T-cell (primary cell): ENCODE measurements at regions not wholly inside any gene's neighbourhood (a gene's known extent, or its start where the extent isn't known, plus 50 kb on each side); places are given as distances from the start of the nearest gene placed in this dataset.
A peak's percentile ranks its signal among the peaks of the same experiment; 100 is the strongest.

ENCODE experiments used
- ATAC-seq, 4 experiments: fragments of 200-7000 bp in 3 of 4; fragments of 150-1000 bp in 1 of 4; cut with Tn5 transposase; replicated peaks in 1 of 4; 1 replicate in 3 of 4; 2 replicates in 1 of 4; pipeline ENCODE4 v1.10.0; 2021; ENCODE audit warnings: moderate library complexity in 3 of 4, mild to moderate bottlenecking in 2 of 4, moderate number of reproducible peaks in 1 of 4
- CTCF ChIA-PET, 2 donors: fragments of 300-600 bp; sonication (Branson Sonifier 250); formaldehyde crosslinking; loops; one replicate each; lab custom pipeline; 2022; ENCODE audit warnings: antibody characterized with exemption in 2 of 2; lab: Charles Lee
- POLR2A ChIA-PET, 2 donors: fragments of 300-600 bp; sonication (Branson Sonifier 250); formaldehyde crosslinking; loops; one replicate each; lab custom pipeline; 2022; ENCODE audit warnings: antibody characterized with exemption in 2 of 2; lab: Charles Lee
- DNase-seq, 35 experiments: peaks; one replicate each; pipeline versions ENCODE4 v3.0.0 to v3.0.0-alpha.2; 2013 to 2023
- H3K27ac ChIP-seq: one replicate; pipeline ENCODE4 v1.5.1; 2013; ENCODE audit warnings: low read length
- H3K27me3 ChIP-seq, 2 experiments: replicated peaks in 1 of 2; 1 replicate in 1 of 2; 2 replicates in 1 of 2; pipeline versions ENCODE4 v1.6.1 to v1.7.0; 2013; ENCODE audit warnings: low read length in 1 of 2, mixed read lengths in 1 of 2; ENCODE audit not compliant: control insufficient read depth in 2 of 2, insufficient read depth in 2 of 2; ENCODE audit errors: extremely low read depth in 1 of 2
- H3K36me3 ChIP-seq, 2 donors: 1 replicate in 1 of 2; 2 replicates in 1 of 2; pipeline versions ENCODE4 v1.6.1 to v1.7.0; 2013; ENCODE audit warnings: low read length in 1 of 2; ENCODE audit not compliant: control insufficient read depth in 2 of 2, insufficient read depth in 1 of 2; ENCODE audit errors: extremely low read depth in 1 of 2
- H3K4me1 ChIP-seq, 2 experiments: 1 replicate in 1 of 2; 2 replicates in 1 of 2; pipeline versions ENCODE4 v1.6.1 to v1.7.0; 2013; ENCODE audit warnings: low read length in 2 of 2, mixed read lengths in 1 of 2; ENCODE audit not compliant: insufficient read depth in 2 of 2, control insufficient read depth in 1 of 2; ENCODE audit errors: extremely low read depth in 1 of 2
- H3K4me3 ChIP-seq, 2 donors: 1 replicate in 1 of 2; 2 replicates in 1 of 2; pipeline versions ENCODE4 v1.5.1 to v1.7.0; 2013; ENCODE audit warnings: mild to moderate bottlenecking in 2 of 2, low read length in 1 of 2, moderate library complexity in 1 of 2; ENCODE audit not compliant: control insufficient read depth in 1 of 2; ENCODE audit errors: extremely low read depth in 1 of 2
- H3K9me3 ChIP-seq: 2 replicates; pipeline ENCODE4 v1.7.0; 2013
- H3K27ac Mint-ChIP-seq, 2 donors: one replicate each; pipeline ENCODE4 v1.8.0; 2020 to 2021; ENCODE audit warnings: mild to moderate bottlenecking in 2 of 2, mixed read lengths in 2 of 2
- H3K27me3 Mint-ChIP-seq, 2 donors: one replicate each; pipeline ENCODE4 v1.8.0; 2021 to 2022; ENCODE audit warnings: mixed read lengths in 2 of 2
- H3K36me3 Mint-ChIP-seq: one replicate; pipeline ENCODE4 v1.8.0; 2021; ENCODE audit warnings: mixed read lengths
- H3K4me1 Mint-ChIP-seq, 3 donors: one replicate each; pipeline ENCODE4 v1.8.0; 2020 to 2022; ENCODE audit warnings: mixed read lengths in 3 of 3, mild to moderate bottlenecking in 1 of 3
- H3K4me3 Mint-ChIP-seq, 3 donors: one replicate each; pipeline ENCODE4 v1.8.0; 2020 to 2022; ENCODE audit warnings: mild to moderate bottlenecking in 3 of 3, mixed read lengths in 3 of 3, moderate library complexity in 3 of 3
- H3K9me3 Mint-ChIP-seq, 3 donors: one replicate each; pipeline ENCODE4 v1.8.0; 2020 to 2022; ENCODE audit warnings: mixed read lengths in 3 of 3
- WGBS: methylation state at CpG from one replicate; pipeline ENCODE4 v1.1.5; 2013; ENCODE audit warnings: missing lambda C conversion rate; ENCODE audit not compliant: insufficient coverage; 5-methylcytosine and 5-hydroxymethylcytosine counted together

DNA sequence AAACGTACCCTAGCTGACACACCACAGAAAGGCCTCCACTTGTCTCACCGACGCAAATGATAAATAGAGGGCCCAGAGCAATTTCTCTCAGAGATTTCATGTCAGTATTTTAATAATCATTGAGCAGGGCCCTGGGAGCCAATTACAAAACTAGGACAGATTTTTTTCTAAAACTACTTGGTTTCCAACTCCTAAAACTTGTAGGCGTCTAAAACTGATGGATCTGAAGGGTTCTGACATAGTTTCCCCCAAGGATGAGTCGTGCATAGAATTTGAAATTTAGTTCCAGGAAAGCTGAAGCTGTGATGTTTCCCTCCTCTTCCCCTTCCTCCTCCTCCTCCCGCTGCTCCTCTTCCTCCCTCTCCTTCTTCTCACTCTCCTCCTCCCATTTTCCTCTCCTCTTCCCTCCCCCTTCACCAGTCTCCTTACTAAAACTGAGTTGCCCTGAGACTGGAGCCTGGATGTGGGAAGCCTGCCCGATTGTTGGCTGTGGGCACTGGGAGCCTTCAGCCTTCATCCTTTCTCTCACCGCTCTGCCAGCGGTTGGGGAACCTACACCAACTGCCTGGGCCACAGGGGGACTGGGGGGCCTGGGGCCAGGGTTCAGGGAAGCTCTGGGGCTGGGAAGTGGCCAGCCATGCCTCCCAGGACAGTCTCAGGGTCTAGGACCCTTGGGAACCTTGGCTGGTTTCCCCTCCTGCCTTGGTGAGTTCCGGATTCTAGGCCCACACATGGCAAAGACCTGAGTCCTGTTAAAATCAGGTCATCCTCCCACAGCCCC lies 73.9 kb upstream of the SLC6A11 start:
- H3K27ac ChIP-seq, result no peak overlapping the region
- Mint-ChIP-seq H3K27ac (no peak overlapping the region), H3K27me3 (peaks cover 41 to 59% of the 10 kb centered on the region in 2 donors), H3K4me3 (no peak overlapping the region), H3K4me1 (peaks cover 9 to 16% (median 15%) of the 10 kb centered on the region in 3 donors), H3K36me3 (no peaks in the 10 kb centered on the region), H3K9me3 (no peaks in the 10 kb centered on the region)
- peaks cover 0 to 9% of the 10 kb centered on the region in 2 experiments for H3K4me1 ChIP-seq
- POLR2A ChIA-PET, result no interaction called here
- H3K4me3 ChIP-seq, result no peak overlapping the region
- whole genome bisulfite sequencing, result 70% methylated on average over 9 of the region's 10 CpGs
- no peak for ATAC-seq
- H3K36me3 ChIP-seq, result no peaks in the 10 kb centered on the region
- DNase-seq, result no peak
- H3K9me3 ChIP-seq, result no peaks in the 10 kb centered on the region
- H3K27me3 ChIP-seq, result peaks cover 9 to 51% of the 10 kb centered on the region in 2 experiments
- CTCF ChIA-PET, result interaction anchor here in 1 of 2 donors (1.0 to 2.5 kb wide), 2 partner anchors 397 kb away, joined by 3 to 9 read pairs; no protein-coding TSS in a partner anchor

DNA sequence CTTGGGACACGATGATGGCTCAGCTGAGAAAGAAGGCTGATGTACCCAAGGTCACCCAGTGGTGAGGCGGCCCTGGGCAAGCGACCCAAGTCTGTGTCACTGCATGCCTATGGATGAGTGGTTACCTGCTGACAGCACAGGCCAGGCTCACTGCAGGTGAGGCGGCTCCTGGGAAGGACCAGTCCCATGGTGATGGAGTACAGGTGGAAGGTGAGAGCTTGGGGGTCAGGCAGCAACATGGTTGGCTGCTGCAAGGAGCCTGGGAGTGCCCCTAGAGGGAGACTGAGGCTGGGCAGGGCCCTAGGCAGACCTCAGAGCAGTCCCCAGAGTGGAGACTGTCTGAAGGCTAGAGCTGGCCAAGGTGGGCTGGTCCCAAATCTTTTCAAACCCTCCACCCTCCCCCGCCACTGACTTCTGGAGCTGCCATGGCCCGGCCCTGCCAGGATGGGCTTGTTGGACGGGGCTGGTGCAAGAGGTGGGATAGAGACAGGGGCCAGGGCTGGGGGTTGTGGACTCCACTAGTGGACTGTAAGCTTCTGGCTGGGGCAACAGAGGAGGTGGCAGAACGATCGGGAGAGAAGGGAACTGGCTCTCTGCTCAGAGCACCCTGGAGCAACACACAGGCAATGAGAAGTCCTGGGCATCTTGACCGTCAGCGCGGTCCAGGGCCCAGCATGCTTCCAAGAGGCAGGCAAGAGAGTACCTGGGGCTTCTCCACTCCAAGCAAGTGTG lies 72.5 kb upstream of the SLC6A11 start:
- Mint-ChIP-seq H3K27me3 (peaks cover 30 to 48% of the 10 kb centered on the region in 2 donors), H3K4me1 (peaks cover 4 to 8% (median 8%) of the 10 kb centered on the region in 3 donors), H3K36me3 (no peaks in the 10 kb centered on the region), H3K27ac (no peak overlapping the region), H3K9me3 (no peaks in the 10 kb centered on the region), H3K4me3 (no peak overlapping the region)
- H3K4me3 ChIP-seq, result no peak overlapping the region
- WGBS, result 88% methylated on average over 10 of the region's 12 CpGs
- no peak overlapping the region for H3K27ac ChIP-seq
- DNase-seq (no peak), ATAC-seq (no peak)
- H3K4me1 ChIP-seq, result peaks cover 0 to 7% of the 10 kb centered on the region in 2 experiments
- H3K27me3 ChIP-seq, result peaks cover 2 to 38% of the 10 kb centered on the region in 2 experiments
- H3K9me3 ChIP-seq, result no peaks in the 10 kb centered on the region
- ChIA-PET POLR2A (no interaction called here), CTCF (interaction anchor here (0.6 kb wide), 2 partner anchors 17 to 340 kb away, joined by 5 read pairs; no protein-coding TSS in a partner anchor)
- H3K36me3 ChIP-seq, result no peaks in the 10 kb centered on the region

DNA sequence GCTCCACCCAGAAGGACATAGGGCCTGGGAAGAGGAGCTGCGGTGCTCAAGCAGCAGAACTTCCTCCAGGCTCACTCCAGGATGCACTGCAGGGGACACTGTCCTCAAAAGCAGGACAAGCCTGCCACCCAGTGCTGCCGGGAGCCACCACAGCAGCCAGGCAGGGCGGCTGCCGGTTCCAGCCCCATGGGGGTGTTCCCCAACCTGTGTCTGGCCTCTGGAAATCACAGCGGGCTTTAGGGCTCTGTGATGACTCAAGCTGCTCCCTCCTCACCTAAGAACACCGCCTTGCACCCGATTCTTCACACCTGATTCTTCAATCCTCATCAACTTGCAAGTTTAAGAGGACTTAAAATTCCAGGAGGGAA lies 71.9 kb upstream of the SLC6A11 start:
- no peak overlapping the region for H3K27ac Mint-ChIP-seq
- H3K4me1 ChIP-seq, result peaks cover 0 to 2% of the 10 kb centered on the region in 2 experiments
- CTCF ChIA-PET, result interaction anchor here (0.6 kb wide), 2 partner anchors 17 to 340 kb away, joined by 5 read pairs; no protein-coding TSS in a partner anchor

DNA sequence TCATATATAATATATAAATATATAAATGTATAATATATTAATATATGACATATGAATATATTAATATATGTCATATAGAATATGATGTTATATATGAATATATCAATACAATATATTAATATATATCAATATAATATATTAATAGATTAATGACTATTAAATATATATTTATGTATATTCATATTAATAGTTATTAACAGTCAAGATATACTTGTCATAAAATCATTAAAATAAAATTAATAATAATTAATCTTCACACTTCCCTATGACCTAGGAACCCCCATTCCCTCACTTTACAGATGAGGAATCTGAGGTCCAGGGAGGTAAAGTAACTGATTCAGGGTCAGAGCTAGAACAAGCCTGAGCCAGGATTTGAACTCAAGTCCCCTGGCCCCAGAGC lies 70.6 kb upstream of the SLC6A11 start:
- no peak overlapping the region for H3K4me3 ChIP-seq
- ATAC-seq (no peak), DNase-seq (no peak)
- H3K36me3 Mint-ChIP-seq, result no peaks in the 10 kb centered on the region
- peaks cover 2 to 27% of the 10 kb centered on the region in 2 experiments for H3K27me3 ChIP-seq
- peaks cover 23 to 38% of the 10 kb centered on the region in 2 donors for H3K27me3 Mint-ChIP-seq
- H3K4me1 Mint-ChIP-seq, result no peaks in the 10 kb centered on the region
- ChIA-PET POLR2A (no interaction called here), CTCF (no interaction called here)
- no peaks in the 10 kb centered on the region for H3K4me1 ChIP-seq
- H3K9me3 ChIP-seq, result no peaks in the 10 kb centered on the region
- H3K27ac Mint-ChIP-seq, result no peak overlapping the region
- no peak overlapping the region for H3K4me3 Mint-ChIP-seq
- no peaks in the 10 kb centered on the region for H3K36me3 ChIP-seq
- no peaks in the 10 kb centered on the region for H3K9me3 Mint-ChIP-seq
- no peak overlapping the region for H3K27ac ChIP-seq

More for the DNA sequence above, 71.9 kb upstream of the SLC6A11 start:
- POLR2A ChIA-PET, result no interaction called here
- Mint-ChIP-seq H3K27me3 (peaks cover 27 to 46% of the 10 kb centered on the region in 2 donors), H3K36me3 (no peaks in the 10 kb centered on the region), H3K9me3 (no peaks in the 10 kb centered on the region), H3K4me1 (peaks cover under 1 to 3% (median 2%) of the 10 kb centered on the region in 3 donors), H3K4me3 (no peak overlapping the region)
- DNase-seq, result peak in 1 of 35 experiments; percentile 3
- H3K27me3 ChIP-seq, result peaks cover 2 to 33% of the 10 kb centered on the region in 2 experiments
- WGBS, result 23% methylated on average over 5 of the region's 7 CpGs
- ATAC-seq, result no peak
- no peak overlapping the region for H3K4me3 ChIP-seq
- H3K9me3 ChIP-seq, result no peaks in the 10 kb centered on the region
- no peak overlapping the region for H3K27ac ChIP-seq
- H3K36me3 ChIP-seq, result no peaks in the 10 kb centered on the region

DNA sequence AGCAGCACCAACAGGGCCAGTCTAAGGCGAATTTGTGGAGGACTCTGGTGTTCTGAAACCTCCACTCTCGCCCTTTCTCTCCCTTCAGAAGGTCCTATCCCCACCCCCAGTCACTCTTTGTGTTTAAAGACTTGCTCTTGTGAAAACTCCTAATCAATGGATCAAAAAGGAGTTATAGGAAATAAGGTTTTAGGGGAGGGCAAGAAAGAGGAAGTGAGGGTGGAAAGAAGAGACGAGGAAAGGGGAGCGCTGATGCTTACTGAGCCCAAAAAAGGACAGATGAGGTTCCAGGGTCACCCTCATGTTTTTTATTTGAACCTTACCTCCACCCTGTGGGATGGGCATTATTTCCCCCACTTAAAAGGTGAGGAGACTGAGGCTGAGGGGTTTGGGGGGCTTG lies 70.0 kb upstream of the SLC6A11 start:
- Histone ChIP-seq H3K27ac (no peak overlapping the region), H3K9me3 (no peaks in the 10 kb centered on the region), H3K27me3 (peaks cover 2 to 24% of the 10 kb centered on the region in 2 experiments), H3K4me3 (no peak overlapping the region), H3K4me1 (no peaks in the 10 kb centered on the region), H3K36me3 (no peaks in the 10 kb centered on the region)
- H3K27ac Mint-ChIP-seq, result no peak overlapping the region
- no peaks in the 10 kb centered on the region for H3K36me3 Mint-ChIP-seq
- no peak for ATAC-seq
- no CpG with 5 or more reads among the region's 4 CpGs for WGBS
- H3K4me1 Mint-ChIP-seq, result no peaks in the 10 kb centered on the region
- no peak for DNase-seq
- no peak overlapping the region for H3K4me3 Mint-ChIP-seq
- no peaks in the 10 kb centered on the region for H3K9me3 Mint-ChIP-seq
- CTCF ChIA-PET, result no interaction called here
- POLR2A ChIA-PET, result no interaction called here
- H3K27me3 Mint-ChIP-seq, result peaks cover 18 to 32% of the 10 kb centered on the region in 2 donors

DNA sequence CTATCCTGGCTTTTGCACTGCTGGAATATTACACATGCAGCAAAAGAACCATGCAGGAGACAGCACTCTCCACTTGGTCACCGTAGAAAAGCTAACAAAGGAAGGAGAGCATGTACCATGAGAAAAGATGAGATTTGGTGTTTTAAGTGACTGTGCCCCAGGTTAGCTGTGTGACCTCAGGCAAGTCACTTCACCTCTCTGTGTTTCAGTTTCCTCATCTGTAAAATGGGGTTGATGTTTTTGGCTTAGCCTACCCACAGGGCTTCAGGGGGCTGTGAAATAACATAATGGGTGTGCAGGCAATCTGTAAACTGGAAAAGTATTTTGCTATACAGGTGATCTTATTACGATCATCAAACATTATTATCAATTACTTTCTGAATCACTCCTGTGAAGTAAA lies 69.3 kb upstream of the SLC6A11 start:
- Histone ChIP-seq H3K9me3 (no peaks in the 10 kb centered on the region), H3K36me3 (no peaks in the 10 kb centered on the region), H3K4me1 (no peaks in the 10 kb centered on the region), H3K4me3 (no peak overlapping the region), H3K27me3 (peaks cover 2 to 24% of the 10 kb centered on the region in 2 experiments), H3K27ac (no peak overlapping the region)
- ChIA-PET POLR2A (no interaction called here), CTCF (no interaction called here)
- Mint-ChIP-seq H3K4me3 (no peak overlapping the region), H3K27me3 (peaks cover 17 to 32% of the 10 kb centered on the region in 2 donors), H3K4me1 (no peaks in the 10 kb centered on the region), H3K27ac (no peak overlapping the region), H3K36me3 (no peaks in the 10 kb centered on the region), H3K9me3 (no peaks in the 10 kb centered on the region)
- DNase-seq, result no peak
- ATAC-seq, result no peak
- WGBS, result no CpG with 5 or more reads among the region's 2 CpGs
